ENCODE measurements at regions not wholly inside any gene's neighbourhood (a gene's known extent, or its start where the extent isn't known, plus 50 kb on each side); places are given as distances from the start of the nearest gene placed in this dataset.

DNA sequence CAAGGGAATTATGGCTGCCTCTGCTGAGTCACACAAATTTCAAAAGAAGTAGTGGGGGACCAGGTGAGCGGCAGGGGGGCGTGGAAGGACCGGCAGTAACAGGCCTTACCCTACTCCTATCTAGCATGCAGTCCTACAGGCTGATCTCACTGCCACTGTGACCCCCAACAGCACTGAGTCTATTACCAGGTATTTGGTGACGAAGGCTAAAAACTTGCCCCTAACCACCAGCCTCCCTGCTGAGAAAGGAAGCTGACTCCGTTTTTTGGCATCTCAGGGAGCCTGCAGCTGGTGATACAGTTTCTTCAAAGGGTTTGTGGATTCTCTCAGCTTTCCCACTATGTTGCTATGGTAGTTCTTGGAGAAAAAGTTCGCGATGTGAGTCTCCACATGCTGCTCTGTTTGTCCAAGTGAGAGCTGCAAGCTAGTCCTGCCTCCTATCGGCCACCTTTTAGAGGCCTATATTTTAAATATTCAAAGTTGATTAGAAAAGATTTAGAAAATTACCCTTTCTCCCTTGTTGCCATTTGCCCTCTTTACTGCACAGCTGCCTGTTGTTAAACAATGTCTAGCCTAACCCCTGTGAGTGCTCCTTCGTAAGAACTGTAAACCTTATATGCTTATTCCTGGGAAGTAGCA is 57.1 kb upstream of the SLCO1B1 start:
- H2BK120ac ChIP-seq (ENCODE audit: low read depth, low read length, poor library complexity, severe bottlenecking), result no peak overlapping the region
- H3K79me1 ChIP-seq (ENCODE audit: insufficient read depth, low read depth, low read length, poor library complexity, severe bottlenecking), result no peaks in the 10 kb centered on the region
- H3K9me3 ChIP-seq (ENCODE audit: control insufficient read depth, low read depth, low read length), result no peaks in the 10 kb centered on the region
- peak; percentile 39 for DNase-seq
- H3K9me3 Mint-ChIP-seq, result peaks cover 2 to 5% of the 10 kb centered on the region in 2 experiments; a peak in 3 of 5 replicates
- no peaks in the 10 kb centered on the region for H3K79me2 ChIP-seq (ENCODE audit: insufficient read depth, low read length)
- H3T11ph ChIP-seq (ENCODE audit: low read length), result no peak overlapping the region
- H3K23me2 ChIP-seq (ENCODE audit: insufficient read length, low read depth, low read length, poor library complexity, severe bottlenecking), result no peaks in the 10 kb centered on the region
- H3K27me3 ChIP-seq (ENCODE audit: insufficient read depth, low read length), result no peaks in the 10 kb centered on the region
- no peak overlapping the region for H4K91ac ChIP-seq (ENCODE audit: insufficient read length, low read depth, low read length)
- H2BK20ac ChIP-seq (ENCODE audit: low read depth, low read length, poor library complexity, severe bottlenecking), result no peak overlapping the region
- H2BK12ac ChIP-seq (ENCODE audit: insufficient read length, low read depth, low read length), result no peak overlapping the region
- H4K20me1 ChIP-seq (ENCODE audit: control insufficient read depth, insufficient read depth, insufficient read length), result no peaks in the 10 kb centered on the region
- H4K5ac ChIP-seq (ENCODE audit: insufficient read length, low read depth, low read length), result no peak overlapping the region
- H3K18ac ChIP-seq (ENCODE audit: insufficient read length, low read depth, low read length), result no peak overlapping the region
- H3K27me3 Mint-ChIP-seq (ENCODE audit: low read depth), result no peaks in the 10 kb centered on the region
- no peak overlapping the region for H3K14ac ChIP-seq (ENCODE audit: insufficient read depth, low read length)
- H3K4me1 ChIP-seq (ENCODE audit: insufficient read depth, low read length), result no peaks in the 10 kb centered on the region
- no peak overlapping the region for H2BK15ac ChIP-seq (ENCODE audit: low read depth, low read length)
- no peak overlapping the region for H2AK5ac ChIP-seq (ENCODE audit: insufficient read length, low read length)
- TF ChIP-seq CTCF (conservative IDR thresholded peaks at IDR 0.05), result no peak
- H3K56ac ChIP-seq (ENCODE audit: insufficient read length, low read depth, low read length), result no peak overlapping the region
- no peak overlapping the region for H3K9ac ChIP-seq (ENCODE audit: extremely low read depth, insufficient read length, low read length)
- H3K27ac ChIP-seq (ENCODE audit: insufficient read length, low read depth, low read length), result no peak overlapping the region
- H3K4me1 Mint-ChIP-seq, result peaks cover 5 to 10% of the 10 kb centered on the region in 2 experiments; a peak in 3 of 4 replicates
- H2AFZ ChIP-seq (ENCODE audit: low read length), result no peak overlapping the region
- no peak overlapping the region for H2BK5ac ChIP-seq (ENCODE audit: insufficient read length, low read length)
- WGBS (ENCODE audit: extremely low coverage, insufficient read length, low lambda C conversion rate), result no CpG with 5 or more reads among the region's 9 CpGs
- no peak overlapping the region for H3K4me3 Mint-ChIP-seq
- H3K36me3 Mint-ChIP-seq (ENCODE audit: insufficient read depth in 1 of 3, low read depth in 3 of 3), result no peaks in the 10 kb centered on the region; a peak in 1 of 7 replicates
- no peak overlapping the region for H3K4me2 ChIP-seq (ENCODE audit: insufficient read depth, insufficient read length, low read length)
- no peak overlapping the region for H3K23ac ChIP-seq (ENCODE audit: insufficient read length, low read depth, low read length)
- H3K4ac ChIP-seq (ENCODE audit: low read depth, low read length), result no peak overlapping the region
- H4K8ac ChIP-seq (replicated peaks; ENCODE audit: insufficient read length, low read depth, low read length), result no peak overlapping the region
- peak overlapping the region in 1 of 3 experiments; percentile 9; a peak in 1 of 7 replicates for H3K27ac Mint-ChIP-seq
